NCI-H2227 treated with DMSO at 0.1 percent for 48 hours (cell line): ENCODE measurements at regions not wholly inside any gene's neighbourhood (a gene's known extent, or its start where the extent isn't known, plus 50 kb on each side); places are given as distances from the start of the nearest gene placed in this dataset.

ENCODE experiments used
- DNase-seq: peaks from one replicate; lab custom pipeline; 2025; lab: John Stamatoyannopoulos, UW

GRCh38 chr17:79150035-79150733 lies 75.6 kb downstream of the ENGASE start:
- no peak for DNase-seq

GRCh38 chr17:79148584-79148983 lies 74.0 kb downstream of the ENGASE start:
- no peak for DNase-seq

GRCh38 chr17:79147746-79148506 lies 73.3 kb downstream of the ENGASE start:
- DNase-seq: no peak

GRCh38 chr17:79146562-79146961 lies 71.9 kb downstream of the ENGASE start:
- no peak for DNase-seq

GRCh38 chr17:79145548-79145947 lies 70.9 kb downstream of the ENGASE start:
- DNase-seq: no peak

- no peak for DNase-seq
These were observed 69.5 kb downstream of the ENGASE start for GRCh38 chr17:79144133-79144532.

- DNase-seq: no peak
These were observed 67.8 kb downstream of the ENGASE start for GRCh38 chr17:79142375-79142774.

- DNase-seq: peak; percentile 30
These were observed 67.1 kb downstream of the ENGASE start for GRCh38 chr17:79141578-79142355.

- no peak for DNase-seq
These were observed 64.2 kb downstream of the ENGASE start for GRCh38 chr17:79138826-79139225.

- no peak for DNase-seq
These were observed 63.2 kb downstream of the ENGASE start for GRCh38 chr17:79137789-79138165.

GRCh38 chr17:79137015-79137788 lies 62.6 kb downstream of the ENGASE start:
- no peak for DNase-seq

GRCh38 chr17:79136596-79136995 lies 62.0 kb downstream of the ENGASE start:
- DNase-seq: no peak
